ENCODE measurements at regions not wholly inside any gene's neighbourhood (a gene's known extent, or its start where the extent isn't known, plus 50 kb on each side); places are given as distances from the start of the nearest gene placed in this dataset.

DNA sequence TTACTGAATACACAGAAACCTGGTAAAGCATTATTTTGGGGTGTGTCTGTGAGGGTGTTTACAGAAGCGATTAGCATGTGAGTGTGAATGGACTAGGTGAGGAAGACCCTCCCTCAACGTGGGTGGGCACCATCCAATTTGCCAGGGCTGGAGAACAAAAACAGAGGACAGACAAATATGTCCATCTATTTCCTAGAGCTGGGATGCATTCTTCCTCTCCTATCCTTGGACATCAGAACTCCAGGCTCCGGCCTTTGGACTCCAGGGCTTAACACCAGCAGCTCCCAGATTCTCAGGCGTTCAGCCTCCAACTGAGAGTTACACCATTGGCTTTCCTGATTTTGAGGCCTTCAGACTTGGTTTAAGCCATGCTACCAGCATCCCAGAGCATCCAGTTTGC is 65.8 kb upstream of the CHD1 start:
- intact Hi-C loops (cut with micrococcal nuclease) = no loop called here
- Histone ChIP-seq H2AFZ (ENCODE audit: low read depth, low read length, poor library complexity, severe bottlenecking) (no peak overlapping the region), H3K36me3 (ENCODE audit: control insufficient read depth in 1 of 2, insufficient read depth in 2 of 2, low read length in 2 of 2) (no peaks in the 10 kb centered on the region), H3K27ac (ENCODE audit: low read depth, low read length) (no peak overlapping the region), H3K9ac (ENCODE audit: low read length) (no peak overlapping the region), H3K79me2 (ENCODE audit: insufficient read depth, low read length) (no peaks in the 10 kb centered on the region), H4K20me1 (ENCODE audit: insufficient read depth) (no peaks in the 10 kb centered on the region), H3K4me2 (ENCODE audit: low read length) (no peak overlapping the region), H3K4me1 (ENCODE audit: control insufficient read depth in 1 of 2, insufficient read depth in 2 of 2, low read length in 2 of 2) (no peaks in the 10 kb centered on the region), H3K9me3 (ENCODE audit: control insufficient read depth in 1 of 2, insufficient read depth in 1 of 2, low read depth in 1 of 2, low read length in 2 of 2) (no peaks in the 10 kb centered on the region), H3K9me2 (ENCODE audit: insufficient read depth) (no peaks in the 10 kb centered on the region), H3K4me3 (replicated peaks in 1 of 2; ENCODE audit: low read depth in 1 of 2, low read length in 2 of 2) (no peak overlapping the region), H3K27me3 (ENCODE audit: insufficient read depth, low read length) (no peaks in the 10 kb centered on the region)
- ChIA-PET RAD21 (ENCODE audit: low non-redundant PET in 1 of 2, low total read pairs in 2 of 2, uncharacterized antibody in 2 of 2, unreplicated experiment in 2 of 2) (no interaction called here), CTCF (no interaction called here), POLR2A (no interaction called here)
- TF ChIP-seq POLR2AphosphoS5 (IDR thresholded peaks at IDR 0.05; ENCODE audit: low read depth, low read length) (no peak), ZNF274 (IDR thresholded peaks at IDR 0.05; ENCODE audit: low read depth, low read length) (no peak), EZH2phosphoT487 (IDR thresholded peaks at IDR 0.05; ENCODE audit: borderline replicate concordance) (no peak), RAD21 (IDR thresholded peaks at IDR 0.05; ENCODE audit: low read depth) (no peak), POLR2A (IDR thresholded peaks at IDR 0.05; ENCODE audit: borderline replicate concordance, extremely low read depth, insufficient read depth, insufficient read length) (no peak), CEBPB (IDR thresholded peaks at IDR 0.05; ENCODE audit: low read depth) (no peak)
- ATAC-seq = no peak
- BruUV-seq (replicated peaks) = no TSS peak
- no peak for DNase-seq (ENCODE audit: low read depth, low spot score)

DNA sequence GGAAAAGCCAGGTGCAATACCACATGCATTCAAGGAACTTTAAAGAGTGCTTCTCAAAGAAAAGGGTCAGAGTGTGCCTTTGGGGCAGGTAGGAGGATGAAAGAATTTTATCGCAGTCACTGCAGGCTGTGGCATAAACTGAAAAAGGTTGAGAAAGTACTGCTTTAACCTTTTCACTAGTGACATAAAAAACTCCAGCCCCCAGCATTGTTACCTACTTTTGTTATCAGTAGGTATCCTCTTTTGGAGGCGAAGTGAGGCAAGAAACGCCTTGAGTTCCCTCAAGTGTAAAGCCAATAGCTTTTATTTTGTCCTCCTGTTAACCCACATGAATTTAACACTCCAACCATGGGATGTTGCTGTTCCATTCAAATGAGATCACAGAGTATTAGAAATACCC is 64.7 kb upstream of the CHD1 start:
- ATAC-seq (no peak), DNase-seq (ENCODE audit: low read depth, low spot score) (no peak)
- intact Hi-C loops (cut with micrococcal nuclease) = no loop called here
- no peaks in the 10 kb centered on the region for H4K20me1 ChIP-seq (ENCODE audit: insufficient read depth)
- no peak overlapping the region for H3K9ac ChIP-seq (ENCODE audit: low read length)
- H3K27ac ChIP-seq (ENCODE audit: low read depth, low read length) = no peak overlapping the region
- H3K4me3 ChIP-seq (replicated peaks in 1 of 2; ENCODE audit: low read depth in 1 of 2, low read length in 2 of 2) = no peak overlapping the region
- BruUV-seq (replicated peaks) = no TSS peak
- H3K27me3 ChIP-seq (ENCODE audit: insufficient read depth, low read length) = no peaks in the 10 kb centered on the region
- H3K4me1 ChIP-seq (ENCODE audit: control insufficient read depth in 1 of 2, insufficient read depth in 2 of 2, low read length in 2 of 2) = no peaks in the 10 kb centered on the region
- ChIA-PET RAD21 (ENCODE audit: low non-redundant PET in 1 of 2, low total read pairs in 2 of 2, uncharacterized antibody in 2 of 2, unreplicated experiment in 2 of 2) (no interaction called here), CTCF (no interaction called here), POLR2A (no interaction called here)
- no peaks in the 10 kb centered on the region for H3K9me2 ChIP-seq (ENCODE audit: insufficient read depth)
- no peaks in the 10 kb centered on the region for H3K36me3 ChIP-seq (ENCODE audit: control insufficient read depth in 1 of 2, insufficient read depth in 2 of 2, low read length in 2 of 2)
- no peak overlapping the region for H2AFZ ChIP-seq (ENCODE audit: low read depth, low read length, poor library complexity, severe bottlenecking)
- no peaks in the 10 kb centered on the region for H3K9me3 ChIP-seq (ENCODE audit: control insufficient read depth in 1 of 2, insufficient read depth in 1 of 2, low read depth in 1 of 2, low read length in 2 of 2)
- TF ChIP-seq ELF1 (IDR thresholded peaks at IDR 0.05; ENCODE audit: borderline replicate concordance, low read depth) (no peak), EGR1 (IDR thresholded peaks at IDR 0.05; ENCODE audit: low read depth) (no peak), POLR2A (IDR thresholded peaks at IDR 0.05; ENCODE audit: borderline replicate concordance, extremely low read depth, insufficient read depth, insufficient read length) (no peak), ATF3 (IDR thresholded peaks at IDR 0.05) (no peak), RAD21 (IDR thresholded peaks at IDR 0.05; ENCODE audit: low read depth) (no peak), SIN3A (IDR thresholded peaks at IDR 0.05; ENCODE audit: low read depth) (no peak), SRF (IDR thresholded peaks at IDR 0.05; ENCODE audit: low read depth) (no peak)
- no peaks in the 10 kb centered on the region for H3K79me2 ChIP-seq (ENCODE audit: insufficient read depth, low read length)
- no peak overlapping the region for H3K4me2 ChIP-seq (ENCODE audit: low read length)
